IPS-NIHi7 (cell line): ENCODE measurements at regions not wholly inside any gene's neighbourhood (a gene's known extent, or its start where the extent isn't known, plus 50 kb on each side); places are given as distances from the start of the nearest gene placed in this dataset.
"Not testable (repeated sequence)": the region's sequence is repeated elsewhere in the genome, so short reads cannot be mapped to it uniquely, and the experiment has no call there.

ENCODE experiments used
- DNase-seq: peaks from one replicate; pipeline ENCODE4 v3.0.0; 2012; ENCODE audit warnings: mixed read lengths; ENCODE audit errors: extremely low spot score

DNA sequence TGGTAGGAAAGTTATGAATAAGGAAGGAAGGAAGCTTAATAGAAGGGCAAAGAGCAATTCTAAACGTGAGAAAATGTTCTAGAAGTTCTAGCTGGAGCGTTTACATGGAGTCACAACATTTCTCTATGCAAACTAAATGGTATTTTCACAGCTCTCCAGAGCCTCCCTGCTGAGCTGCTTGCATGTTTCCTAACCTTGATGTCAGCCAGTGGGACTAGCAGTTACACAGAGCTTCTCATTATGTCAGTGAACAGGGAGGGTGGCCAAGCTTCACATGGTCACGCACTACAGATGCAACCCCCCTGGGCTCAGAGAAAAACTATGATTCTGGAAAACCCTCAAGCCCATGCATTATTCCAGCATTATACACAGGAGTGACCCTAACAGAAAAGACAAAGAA is 153.4 kb upstream of the CCDC150 start:
- no peak for DNase-seq

DNA sequence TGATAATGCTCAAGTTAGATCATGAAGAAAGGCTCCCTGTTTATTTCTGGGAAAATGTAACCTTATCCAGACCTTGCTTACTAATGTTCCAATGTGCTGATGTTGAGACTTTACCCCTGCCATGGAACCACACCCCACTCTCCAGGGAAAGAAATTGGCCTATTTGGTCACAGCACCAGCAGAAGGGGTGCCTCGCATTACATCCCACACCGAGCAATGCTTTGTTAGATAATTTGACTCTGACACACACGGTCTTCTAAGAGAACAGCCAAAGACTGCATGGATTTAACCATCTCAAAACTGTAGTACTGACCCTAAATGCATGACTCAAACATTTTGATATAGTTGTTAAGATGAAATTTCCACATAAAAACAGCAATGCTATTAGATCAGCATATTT is 152.1 kb upstream of the CCDC150 start:
- DNase-seq, result no peak

- no peak for DNase-seq
Measured at GRCh38 chr2:196489371-196489770, 150.1 kb upstream of the CCDC150 start.

DNA sequence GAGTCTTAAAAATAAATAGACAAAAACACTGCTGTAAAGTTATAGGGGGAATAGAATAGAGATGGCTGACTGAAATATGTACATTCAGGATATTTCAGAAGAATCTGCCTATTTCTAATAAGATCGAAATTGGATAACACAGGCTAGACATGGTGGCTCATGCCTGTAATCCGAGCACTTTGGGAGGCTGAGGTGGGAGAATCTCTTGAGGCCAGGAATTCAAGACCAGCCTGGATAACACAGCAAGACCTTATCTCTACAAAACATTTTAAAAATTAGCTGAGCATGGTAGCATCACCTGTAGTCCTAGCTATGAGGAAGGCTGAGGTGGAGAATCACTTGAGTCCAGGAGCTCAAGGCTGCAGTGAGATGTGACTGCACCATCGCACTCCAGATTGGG is 146.6 kb upstream of the CCDC150 start:
- DNase-seq, result no peak

- no peak for DNase-seq
Measured at GRCh38 chr2:196498962-196499361, 140.6 kb upstream of the CCDC150 start.

DNA sequence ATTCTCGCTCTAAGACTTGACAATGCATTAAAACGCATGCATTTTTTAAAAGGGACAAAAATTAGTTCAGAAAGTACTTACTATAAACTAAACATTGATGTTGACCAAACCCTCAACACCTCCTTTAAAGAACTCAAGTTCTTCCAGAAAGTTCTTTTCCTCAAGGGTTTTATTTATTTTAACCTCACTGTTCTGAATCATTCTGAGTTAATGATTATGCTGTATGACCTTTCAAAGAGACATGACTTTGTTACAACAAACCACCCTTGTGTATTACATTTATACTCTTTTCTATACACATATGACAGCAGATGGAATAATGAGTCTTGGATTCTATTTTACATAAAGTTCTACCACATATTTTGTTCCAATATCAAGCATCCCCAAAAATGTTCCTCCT is 139.8 kb upstream of the CCDC150 start:
- DNase-seq, result no peak

- DNase-seq, result peak; percentile 37
Measured at GRCh38 chr2:196500686-196501431, 138.7 kb upstream of the CCDC150 start.

DNA sequence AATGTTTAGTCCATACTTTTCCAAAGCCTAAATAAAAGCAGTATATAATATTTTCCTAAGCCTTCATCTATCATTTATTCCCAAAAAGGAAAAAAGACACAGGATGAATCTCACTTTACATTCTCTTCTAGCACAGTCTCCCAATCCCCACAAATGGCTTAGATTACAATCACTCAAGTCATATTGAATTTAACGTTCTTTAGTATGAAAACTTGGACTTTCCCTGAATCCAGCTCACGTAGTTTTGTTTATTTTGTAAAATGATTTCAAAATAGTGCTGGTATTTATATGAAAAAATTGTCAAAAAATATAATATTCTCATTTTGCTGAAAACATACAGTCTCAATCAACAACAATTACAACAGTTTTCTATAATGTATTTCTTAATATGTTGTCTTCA is 137.7 kb upstream of the CCDC150 start:
- DNase-seq, result no peak

- DNase-seq, result no peak
Measured at GRCh38 chr2:196502386-196502785, 137.1 kb upstream of the CCDC150 start.

GRCh38 chr2:196503398-196503797 is 136.1 kb upstream of the CCDC150 start:
- DNase-seq, result no peak

DNA sequence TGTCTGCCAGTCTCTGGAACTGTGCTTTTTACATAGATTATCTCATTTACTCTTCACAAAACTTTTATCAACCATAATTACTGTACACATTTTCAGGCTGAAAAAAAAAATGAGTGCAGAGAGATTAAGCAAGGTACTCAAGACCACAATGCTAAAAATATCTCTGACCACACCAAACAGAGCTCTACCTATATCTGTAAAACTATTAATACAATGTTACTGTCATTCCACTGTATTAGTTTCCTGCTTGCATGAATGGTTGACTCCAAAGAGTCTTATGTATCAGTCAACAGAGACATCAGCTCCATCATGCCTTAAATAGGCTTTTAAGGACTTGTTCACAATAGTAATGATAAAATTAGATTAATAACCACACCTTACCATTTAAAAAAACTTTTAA is 134.7 kb upstream of the CCDC150 start:
- DNase-seq, result no peak

GRCh38 chr2:196510246-196510645 is 129.3 kb upstream of the CCDC150 start:
- no peak for DNase-seq

GRCh38 chr2:196511258-196512168 is 128.0 kb upstream of the CCDC150 start:
- DNase-seq, result no peak

DNA sequence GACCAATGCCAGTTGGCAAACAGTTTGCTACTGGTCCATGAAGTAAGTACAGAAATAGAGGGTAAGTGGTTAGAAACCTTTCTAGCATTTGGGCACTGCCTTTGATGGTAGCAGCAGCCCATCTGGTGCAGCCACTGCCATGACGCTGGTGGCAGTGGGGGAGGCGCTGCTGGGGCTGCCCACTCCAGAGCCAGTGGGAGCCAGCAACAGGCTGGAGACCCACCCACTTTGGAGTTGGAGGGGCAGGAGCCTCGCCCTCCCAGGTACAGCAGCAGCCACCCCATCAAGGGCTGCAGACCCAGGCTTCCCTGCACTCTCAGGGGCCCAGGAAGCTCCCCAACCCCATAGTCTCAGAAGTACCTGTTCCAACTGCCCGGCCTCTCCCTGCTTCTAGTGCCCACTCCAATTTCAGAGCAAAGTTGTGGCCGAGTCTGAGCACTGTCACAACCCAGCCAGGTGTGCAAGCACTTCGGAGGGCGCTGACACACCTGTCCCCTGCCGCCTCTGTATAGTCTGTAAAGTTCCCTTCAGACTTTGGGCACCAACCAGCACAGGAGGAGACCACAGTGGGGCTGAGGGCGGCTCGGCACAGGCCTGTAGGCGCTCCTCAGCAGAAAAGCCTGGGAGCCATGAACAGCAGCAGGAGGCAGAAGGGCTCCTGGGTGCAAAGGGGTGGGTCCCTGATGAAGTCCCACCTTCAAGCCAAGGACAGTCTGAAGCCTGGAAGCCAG is 125.6 kb upstream of the CCDC150 start:
- DNase-seq, result no peak

DNA sequence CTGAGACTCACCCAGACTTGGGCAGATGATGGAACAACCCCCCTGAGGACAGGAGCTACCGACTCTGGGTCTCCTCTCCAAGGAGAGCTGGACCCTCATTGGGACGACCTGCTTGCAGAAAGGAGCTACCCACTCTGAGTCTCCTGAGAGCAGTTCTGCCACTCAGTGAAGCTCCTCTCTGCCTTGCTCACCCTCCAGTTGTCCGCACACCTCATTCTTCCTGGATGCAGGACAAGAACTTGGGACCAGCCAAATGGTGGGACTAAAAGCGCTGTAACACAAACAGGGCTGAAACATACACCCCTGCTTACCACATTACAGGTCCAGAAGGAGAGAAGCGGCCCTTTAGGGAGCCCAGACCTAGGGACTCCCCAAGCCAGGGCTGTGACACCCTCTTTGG is 124.9 kb upstream of the CCDC150 start:
- DNase-seq, result no peak

DNA sequence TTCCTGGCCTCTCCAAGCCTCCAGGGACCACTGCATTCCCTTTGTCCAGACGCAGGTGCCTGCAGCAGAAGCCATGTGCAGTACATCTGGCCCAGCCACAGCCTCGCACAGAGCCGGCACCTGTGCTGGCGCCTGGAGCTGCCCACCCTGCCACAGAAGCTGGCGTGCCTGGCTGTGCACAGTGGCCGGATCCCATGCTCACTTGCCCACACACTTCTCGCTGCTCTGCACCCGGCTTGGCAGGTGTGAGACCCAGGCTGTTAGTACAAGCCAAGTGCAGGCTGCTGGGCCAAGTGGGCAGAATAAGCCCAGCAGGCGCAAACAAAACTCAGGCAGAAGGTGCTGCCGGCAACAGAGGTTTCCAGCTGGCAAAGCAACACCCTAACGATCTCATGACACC is 124.5 kb upstream of the CCDC150 start:
- DNase-seq, result no peak

DNA sequence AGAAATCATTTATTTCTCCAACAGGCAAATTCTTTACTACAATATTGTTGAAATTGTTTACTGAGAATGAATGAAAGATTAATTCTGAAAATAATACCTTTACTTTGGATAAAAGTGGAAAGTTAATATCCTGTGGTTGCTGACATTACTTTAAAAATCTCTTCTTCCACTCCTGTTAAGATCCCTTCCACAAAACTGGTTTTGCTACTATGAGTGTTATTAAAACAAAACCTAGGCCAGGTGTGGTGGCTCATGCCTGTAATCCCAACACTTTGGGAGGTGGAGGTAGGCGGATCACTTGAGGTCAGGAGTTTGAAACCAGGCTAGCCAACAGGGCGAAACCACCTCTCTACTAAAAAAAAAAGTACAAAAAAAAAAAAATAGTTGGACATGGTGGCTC is 123.9 kb upstream of the CCDC150 start:
- DNase-seq, result no peak

GRCh38 chr2:196516564-196516963 is 123.0 kb upstream of the CCDC150 start:
- no peak for DNase-seq

- DNase-seq, result no peak
Measured at GRCh38 chr2:196520605-196521004, 118.9 kb upstream of the CCDC150 start.

GRCh38 chr2:196526981-196527725 is 112.4 kb upstream of the CCDC150 start:
- not testable (repeated sequence) for DNase-seq

DNA sequence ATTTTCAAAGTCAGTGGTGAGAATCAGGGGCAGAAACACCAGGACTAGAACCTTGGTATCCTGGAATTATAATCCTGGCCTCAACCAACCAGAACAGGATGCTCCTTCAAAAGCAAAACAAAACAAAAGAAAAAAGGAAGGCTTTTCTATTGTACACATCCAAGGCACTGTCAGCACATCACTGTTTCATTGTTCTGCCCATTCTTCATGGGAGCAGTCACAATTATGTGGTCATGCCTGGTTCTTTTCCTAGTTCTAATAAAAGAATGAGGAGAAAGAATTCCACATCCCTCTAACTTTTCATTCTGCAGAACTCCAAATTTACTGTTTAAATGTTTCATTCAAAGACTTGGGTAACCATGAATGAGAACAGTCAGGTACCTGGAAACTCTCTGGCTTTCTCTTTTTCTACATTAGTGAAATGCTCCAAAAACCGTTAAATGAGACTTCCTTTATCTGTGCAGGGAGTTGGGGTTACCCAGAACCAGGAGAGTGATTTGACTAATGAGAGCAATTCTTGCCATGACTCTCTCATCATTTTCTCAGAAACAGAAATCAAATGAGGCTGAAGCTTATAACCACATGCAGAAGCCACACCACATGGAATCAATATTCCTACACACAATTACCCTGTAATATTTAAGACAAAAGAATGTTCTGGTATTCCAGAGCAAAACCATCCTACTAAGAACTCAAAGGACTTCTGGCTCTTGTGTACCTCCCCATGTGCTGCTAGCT is 110.9 kb upstream of the CCDC150 start:
- no peak for DNase-seq
